Immature natural killer cell (primary cell): ENCODE measurements at regions not wholly inside any gene's neighbourhood (a gene's known extent, or its start where the extent isn't known, plus 50 kb on each side); places are given as distances from the start of the nearest gene placed in this dataset.

Experiments used
- DNase-seq, 3 donors: peaks; one replicate each; pipeline ENCODE4 v3.0.0; 2022; ENCODE audit warnings: mixed read lengths in 1 of 3
- H3K27ac Mint-ChIP-seq, 6 donors: one replicate each; pipeline ENCODE4 v1.8.0; 2020; ENCODE audit warnings: mixed read lengths in 6 of 6, mild to moderate bottlenecking in 5 of 6, inconsistent platforms in 4 of 6, moderate library complexity in 3 of 6
- H3K27me3 Mint-ChIP-seq, 3 donors: one replicate each; pipeline ENCODE4 v1.8.0; 2020 to 2021; ENCODE audit warnings: low read depth in 3 of 3, mild to moderate bottlenecking in 3 of 3, mixed read lengths in 3 of 3, moderate library complexity in 3 of 3, inconsistent platforms in 1 of 3
- H3K36me3 Mint-ChIP-seq, 3 donors: one replicate each; pipeline ENCODE4 v1.8.0; 2020; ENCODE audit warnings: mixed read lengths in 3 of 3, inconsistent platforms in 2 of 3, mild to moderate bottlenecking in 2 of 3
- H3K4me1 Mint-ChIP-seq, 2 donors: one replicate each; pipeline ENCODE4 v1.8.0; 2020; ENCODE audit warnings: inconsistent platforms in 2 of 2, mild to moderate bottlenecking in 2 of 2, mixed read lengths in 2 of 2, moderate library complexity in 1 of 2
- H3K4me3 Mint-ChIP-seq, 5 donors: one replicate each; pipeline ENCODE4 v1.8.0; 2020; ENCODE audit warnings: mild to moderate bottlenecking in 5 of 5, mixed read lengths in 5 of 5, inconsistent platforms in 3 of 5, moderate library complexity in 3 of 5
- H3K9me3 Mint-ChIP-seq, 6 donors: one replicate each; pipeline ENCODE4 v1.8.0; 2020; ENCODE audit warnings: mild to moderate bottlenecking in 6 of 6, mixed read lengths in 6 of 6, inconsistent platforms in 4 of 6, moderate library complexity in 3 of 6

DNA sequence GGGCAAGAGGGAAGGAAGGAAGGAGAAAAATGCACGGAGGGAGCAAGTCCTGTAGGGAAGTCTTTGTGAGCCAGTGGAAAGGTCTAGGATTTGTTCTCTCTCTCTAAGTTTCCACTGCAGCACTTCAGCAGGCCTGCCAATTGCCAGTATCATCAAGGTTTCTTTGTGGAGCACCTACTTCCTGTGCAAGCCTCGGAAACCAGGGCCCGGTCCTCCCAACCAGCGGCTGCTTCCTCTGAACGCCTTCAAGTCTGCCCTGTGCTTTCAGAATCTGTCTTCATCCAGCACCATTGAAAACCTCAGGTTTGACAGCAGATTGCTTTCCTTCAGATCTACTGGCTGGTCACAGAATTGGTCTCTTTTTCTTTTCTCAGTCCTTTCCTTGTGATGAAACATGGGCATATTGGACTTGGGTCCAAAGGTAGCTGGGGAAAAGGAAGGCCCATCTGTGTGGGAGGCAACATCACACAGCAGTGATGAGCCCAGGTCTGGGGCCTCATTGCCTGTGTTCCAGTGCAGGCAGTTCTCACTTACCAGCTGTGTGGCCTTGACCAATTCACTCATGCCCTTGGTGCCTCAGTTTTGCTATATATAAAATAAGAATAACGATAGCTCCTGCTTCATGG is 144.5 kb downstream of the SEC16B start:
- peaks cover 0 to 22% (median 11%) of the 10 kb centered on the region in 6 donors for H3K9me3 Mint-ChIP-seq
- no peak overlapping the region for H3K27ac Mint-ChIP-seq
- DNase-seq = no peak
- H3K4me3 Mint-ChIP-seq = no peak overlapping the region
- no peaks in the 10 kb centered on the region for H3K36me3 Mint-ChIP-seq
- H3K27me3 Mint-ChIP-seq = peaks cover 0 to 1% (median 0%) of the 10 kb centered on the region in 3 donors
- no peaks in the 10 kb centered on the region for H3K4me1 Mint-ChIP-seq

GRCh38 chr1:177824508-177824982 is 145.3 kb downstream of the SEC16B start:
- no peak overlapping the region for H3K27ac Mint-ChIP-seq
- peaks cover 0 to 2% (median 0%) of the 10 kb centered on the region in 3 donors for H3K27me3 Mint-ChIP-seq
- H3K9me3 Mint-ChIP-seq = peaks cover 0 to 18% (median 11%) of the 10 kb centered on the region in 6 donors
- DNase-seq = no peak
- H3K36me3 Mint-ChIP-seq = no peaks in the 10 kb centered on the region
- H3K4me3 Mint-ChIP-seq = no peak overlapping the region
- H3K4me1 Mint-ChIP-seq = no peaks in the 10 kb centered on the region

- Mint-ChIP-seq H3K4me3 (no peak overlapping the region), H3K27ac (no peak overlapping the region), H3K4me1 (no peaks in the 10 kb centered on the region), H3K9me3 (peaks cover under 1 to 18% (median 6%) of the 10 kb centered on the region in 6 donors), H3K36me3 (no peaks in the 10 kb centered on the region), H3K27me3 (peaks cover 1 to 2% (median 2%) of the 10 kb centered on the region in 3 donors)
- no peak for DNase-seq
Measured at GRCh38 chr1:177820213-177820612, 149.6 kb downstream of the SEC16B start.

- DNase-seq = no peak
- no peaks in the 10 kb centered on the region for H3K36me3 Mint-ChIP-seq
- H3K4me3 Mint-ChIP-seq = no peak overlapping the region
- no peaks in the 10 kb centered on the region for H3K4me1 Mint-ChIP-seq
- no peak overlapping the region for H3K27ac Mint-ChIP-seq
- peaks cover 1 to 2% (median 2%) of the 10 kb centered on the region in 3 donors for H3K27me3 Mint-ChIP-seq
- H3K9me3 Mint-ChIP-seq = peaks cover 3 to 18% (median 5%) of the 10 kb centered on the region in 6 donors
Measured at GRCh38 chr1:177817937-177818875, 151.7 kb downstream of the SEC16B start.

DNA sequence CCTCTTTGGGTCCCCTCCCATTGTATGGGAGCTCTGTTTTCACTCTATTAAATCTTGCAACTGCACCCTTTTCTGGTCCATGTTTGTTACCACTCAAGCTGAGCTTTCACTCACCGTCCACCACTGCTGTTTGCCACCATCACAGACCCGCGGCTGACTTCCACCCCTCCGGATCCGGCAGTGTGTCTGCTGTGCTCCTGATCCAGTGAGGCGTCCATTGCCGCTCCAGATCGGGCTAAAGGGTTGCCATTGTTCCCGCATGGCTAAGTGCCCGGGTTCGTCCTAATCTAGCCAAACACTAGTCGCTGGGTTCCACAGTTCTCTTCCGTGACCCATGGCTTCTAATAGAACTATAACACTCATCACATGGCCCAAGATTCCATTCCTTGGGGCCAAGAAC is 157.2 kb downstream of the SEC16B start:
- H3K27ac Mint-ChIP-seq = no peak overlapping the region
- no peaks in the 10 kb centered on the region for H3K36me3 Mint-ChIP-seq
- no peaks in the 10 kb centered on the region for H3K4me1 Mint-ChIP-seq
- DNase-seq = no peak
- peaks cover 0 to 5% (median 1%) of the 10 kb centered on the region in 3 donors for H3K27me3 Mint-ChIP-seq
- H3K9me3 Mint-ChIP-seq = peaks cover 2 to 27% (median 9%) of the 10 kb centered on the region in 6 donors
- no peak overlapping the region for H3K4me3 Mint-ChIP-seq

- Mint-ChIP-seq H3K27ac (no peak overlapping the region), H3K9me3 (peaks cover 2 to 27% (median 9%) of the 10 kb centered on the region in 6 donors), H3K27me3 (peaks cover 0 to 5% (median 1%) of the 10 kb centered on the region in 3 donors), H3K4me1 (no peaks in the 10 kb centered on the region), H3K36me3 (no peaks in the 10 kb centered on the region), H3K4me3 (no peak overlapping the region)
- no peak for DNase-seq
Measured at GRCh38 chr1:177812144-177812543, 157.7 kb downstream of the SEC16B start.

GRCh38 chr1:177811429-177811828 is 158.4 kb downstream of the SEC16B start:
- Mint-ChIP-seq H3K27me3 (peaks cover 0 to 5% (median 1%) of the 10 kb centered on the region in 3 donors), H3K4me1 (no peaks in the 10 kb centered on the region), H3K36me3 (no peaks in the 10 kb centered on the region), H3K9me3 (peaks cover 2 to 26% (median 9%) of the 10 kb centered on the region in 6 donors), H3K27ac (no peak overlapping the region), H3K4me3 (no peak overlapping the region)
- no peak for DNase-seq

- no peak for DNase-seq
- Mint-ChIP-seq H3K27ac (no peak overlapping the region), H3K4me3 (no peak overlapping the region), H3K27me3 (peaks cover 0 to 5% (median 0%) of the 10 kb centered on the region in 3 donors), H3K9me3 (peaks cover 7 to 37% (median 14%) of the 10 kb centered on the region in 6 donors), H3K36me3 (no peaks in the 10 kb centered on the region), H3K4me1 (no peaks in the 10 kb centered on the region)
Measured at GRCh38 chr1:177809819-177810218, 160.0 kb downstream of the SEC16B start.

GRCh38 chr1:177802304-177802703 is 167.6 kb downstream of the SEC16B start:
- no peak overlapping the region for H3K4me3 Mint-ChIP-seq
- peaks cover 0 to 2% of the 10 kb centered on the region in 2 donors for H3K4me1 Mint-ChIP-seq
- peaks cover 0 to 4% (median 0%) of the 10 kb centered on the region in 3 donors for H3K36me3 Mint-ChIP-seq
- H3K27me3 Mint-ChIP-seq = peaks cover 0 to 3% (median 3%) of the 10 kb centered on the region in 3 donors
- H3K27ac Mint-ChIP-seq = no peak overlapping the region
- H3K9me3 Mint-ChIP-seq = peaks cover 8 to 33% (median 18%) of the 10 kb centered on the region in 6 donors
- DNase-seq = no peak

GRCh38 chr1:177801790-177802189 is 168.1 kb downstream of the SEC16B start:
- peaks cover 8 to 33% (median 20%) of the 10 kb centered on the region in 6 donors for H3K9me3 Mint-ChIP-seq
- no peak overlapping the region for H3K27ac Mint-ChIP-seq

GRCh38 chr1:177800400-177801088 is 169.3 kb downstream of the SEC16B start:
- DNase-seq = no peak
- H3K4me1 Mint-ChIP-seq = peaks cover 0 to 2% of the 10 kb centered on the region in 2 donors
- peaks cover 0 to 4% (median 0%) of the 10 kb centered on the region in 3 donors for H3K36me3 Mint-ChIP-seq
- no peak overlapping the region for H3K4me3 Mint-ChIP-seq
- H3K27me3 Mint-ChIP-seq = peaks cover 0 to 5% (median 3%) of the 10 kb centered on the region in 3 donors
- peaks cover 3 to 34% (median 17%) of the 10 kb centered on the region in 6 donors for H3K9me3 Mint-ChIP-seq
- H3K27ac Mint-ChIP-seq = no peak overlapping the region

More at GRCh38 chr1:177801790-177802189, 168.1 kb downstream of the SEC16B start:
- H3K4me3 Mint-ChIP-seq = no peak overlapping the region
- peaks cover 0 to 3% (median 3%) of the 10 kb centered on the region in 3 donors for H3K27me3 Mint-ChIP-seq
- H3K4me1 Mint-ChIP-seq = peaks cover 0 to 2% of the 10 kb centered on the region in 2 donors
- H3K36me3 Mint-ChIP-seq = peaks cover 0 to 4% (median 0%) of the 10 kb centered on the region in 3 donors
- DNase-seq = no peak

DNA sequence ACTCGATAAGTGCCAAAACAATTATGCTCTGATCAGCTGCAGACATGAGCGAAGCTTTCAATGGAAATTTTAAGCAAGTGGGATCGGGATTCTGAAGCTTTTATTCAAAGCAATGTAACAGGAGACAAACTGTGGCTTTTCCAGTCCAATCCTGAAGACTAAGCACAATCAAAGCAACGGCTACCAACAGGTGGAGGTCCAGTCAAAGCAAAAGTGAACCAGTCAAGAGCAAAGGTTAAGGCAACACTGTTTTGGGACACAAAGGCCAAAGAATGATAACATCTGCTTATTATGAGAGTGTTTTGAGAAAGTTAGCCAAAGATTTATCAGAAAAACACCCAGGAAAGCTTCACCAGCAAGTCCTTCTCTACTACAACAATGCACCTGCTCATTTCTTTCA is 170.1 kb downstream of the SEC16B start:
- H3K36me3 Mint-ChIP-seq = peaks cover 0 to 4% (median 0%) of the 10 kb centered on the region in 3 donors
- no peak for DNase-seq
- H3K27me3 Mint-ChIP-seq = peaks cover 0 to 5% (median 3%) of the 10 kb centered on the region in 3 donors
- no peak overlapping the region for H3K4me3 Mint-ChIP-seq
- H3K4me1 Mint-ChIP-seq = peaks cover 0 to 2% of the 10 kb centered on the region in 2 donors
- H3K9me3 Mint-ChIP-seq = peaks cover 0 to 30% (median 16%) of the 10 kb centered on the region in 6 donors
- H3K27ac Mint-ChIP-seq = no peak overlapping the region

GRCh38 chr1:177798614-177799013 is 171.2 kb downstream of the SEC16B start:
- H3K36me3 Mint-ChIP-seq = no peaks in the 10 kb centered on the region
- peaks cover 0 to 23% (median 12%) of the 10 kb centered on the region in 6 donors for H3K9me3 Mint-ChIP-seq
- peaks cover 0 to 2% of the 10 kb centered on the region in 2 donors for H3K4me1 Mint-ChIP-seq
- DNase-seq = no peak
- peaks cover 0 to 9% (median 3%) of the 10 kb centered on the region in 3 donors for H3K27me3 Mint-ChIP-seq
- H3K4me3 Mint-ChIP-seq = no peak overlapping the region
- no peak overlapping the region for H3K27ac Mint-ChIP-seq
